WERI-Rb-1 (cell line): ENCODE measurements at regions not wholly inside any gene's neighbourhood (a gene's known extent, or its start where the extent isn't known, plus 50 kb on each side); places are given as distances from the start of the nearest gene placed in this dataset.

Experiments used
- DNase-seq: peaks from one replicate; pipeline ENCODE4 v3.0.0-alpha.2; 2020
- H3K27ac ChIP-seq: fragments of 250-450 bp; sonication (Bioruptor Pico); 2 replicates; pipeline ENCODE4 v1.5.1; 2020; ENCODE audit warnings: mild to moderate bottlenecking, moderate library complexity
- H3K27me3 ChIP-seq: fragments of 250-450 bp; sonication (Bioruptor Pico); 2 replicates; pipeline ENCODE4 v1.5.1; 2021; ENCODE audit warnings: mild to moderate bottlenecking, low read depth, moderate library complexity; ENCODE audit not compliant: insufficient read depth, severe bottlenecking
- H3K36me3 ChIP-seq: fragments of 250-450 bp; sonication (Bioruptor Pico); 2 replicates; pipeline ENCODE4 v1.5.1; 2020; ENCODE audit warnings: mild to moderate bottlenecking, moderate library complexity
- H3K4me3 ChIP-seq: 2 replicates; pipeline ENCODE4 v1.5.1; 2011; ENCODE audit warnings: low read depth, mild to moderate bottlenecking, control low read depth, low read length
- H3K9me3 ChIP-seq: fragments of 250-450 bp; sonication (Bioruptor Pico); 2 replicates; pipeline ENCODE4 v1.5.1; 2021; ENCODE audit warnings: mild to moderate bottlenecking, moderate library complexity; ENCODE audit not compliant: severe bottlenecking
- CTCF ChIP-seq: IDR thresholded peaks from 2 replicates; pipeline ENCODE4 v1.5.1; 2011; ENCODE audit warnings: low read depth, mild to moderate bottlenecking, control low read depth, inconsistent platforms, low read length

GRCh38 chr13:40389081-40389641 lies 277.3 kb downstream of the FOXO1 start:
- H3K27me3 ChIP-seq = no peaks in the 10 kb centered on the region
- DNase-seq = no peak
- TF ChIP-seq CTCF = no peak
- no peaks in the 10 kb centered on the region for H3K9me3 ChIP-seq
- H3K4me3 ChIP-seq = no peak overlapping the region
- H3K36me3 ChIP-seq = no peaks in the 10 kb centered on the region
- H3K27ac ChIP-seq = no peak overlapping the region

GRCh38 chr13:40390401-40390916 lies 276.0 kb downstream of the FOXO1 start:
- H3K4me3 ChIP-seq = no peak overlapping the region
- no peak overlapping the region for H3K27ac ChIP-seq
- no peaks in the 10 kb centered on the region for H3K36me3 ChIP-seq
- no peak for DNase-seq
- TF ChIP-seq CTCF = no peak
- no peaks in the 10 kb centered on the region for H3K9me3 ChIP-seq
- no peaks in the 10 kb centered on the region for H3K27me3 ChIP-seq

GRCh38 chr13:40391788-40392187 lies 274.7 kb downstream of the FOXO1 start:
- H3K36me3 ChIP-seq = no peaks in the 10 kb centered on the region
- no peak overlapping the region for H3K4me3 ChIP-seq
- H3K27ac ChIP-seq = no peak overlapping the region
- no peaks in the 10 kb centered on the region for H3K27me3 ChIP-seq
- DNase-seq = no peak
- no peak for TF ChIP-seq CTCF
- no peaks in the 10 kb centered on the region for H3K9me3 ChIP-seq

GRCh38 chr13:40394304-40394985 lies 272.0 kb downstream of the FOXO1 start:
- no peak overlapping the region for H3K27ac ChIP-seq
- no peaks in the 10 kb centered on the region for H3K36me3 ChIP-seq
- no peaks in the 10 kb centered on the region for H3K27me3 ChIP-seq
- no peak for TF ChIP-seq CTCF
- no peak overlapping the region for H3K4me3 ChIP-seq
- H3K9me3 ChIP-seq = no peaks in the 10 kb centered on the region
- no peak for DNase-seq

- Histone ChIP-seq H3K27ac (no peak overlapping the region), H3K27me3 (no peaks in the 10 kb centered on the region), H3K36me3 (no peaks in the 10 kb centered on the region), H3K9me3 (no peaks in the 10 kb centered on the region), H3K4me3 (no peak overlapping the region)
- DNase-seq = no peak
- TF ChIP-seq CTCF = no peak
Observed at GRCh38 chr13:40398065-40398464, 268.4 kb downstream of the FOXO1 start.
